GM06990 (cell line): ENCODE measurements at regions not wholly inside any gene's neighbourhood (a gene's known extent, or its start where the extent isn't known, plus 50 kb on each side); places are given as distances from the start of the nearest gene placed in this dataset.

Source experiments
- DNase-seq: peaks from one replicate; pipeline ENCODE4 v3.0.0-alpha.2; 2011; ENCODE audit not compliant: insufficient read length; ENCODE audit errors: extremely low read depth
- H3K27me3 ChIP-seq: replicated peaks from 2 replicates; pipeline ENCODE4 v1.6.0; 2011; ENCODE audit warnings: low read length; ENCODE audit not compliant: control insufficient read depth, insufficient read depth
- H3K36me3 ChIP-seq: 2 replicates; pipeline ENCODE4 v1.5.1; 2011; ENCODE audit warnings: low read length; ENCODE audit not compliant: control insufficient read depth, insufficient read depth
- H3K4me3 ChIP-seq: replicated peaks from 2 replicates; pipeline ENCODE4 v1.5.1; 2011; ENCODE audit warnings: low read depth, mild to moderate bottlenecking, control low read depth, low read length
- CTCF ChIP-seq: IDR thresholded peaks from 2 replicates; pipeline ENCODE4 v1.5.1; 2011; ENCODE audit warnings: low read length, control low read depth, mild to moderate bottlenecking, inconsistent platforms; ENCODE audit not compliant: insufficient read depth, poor library complexity, severe bottlenecking

GRCh38 chr9:108386859-108387384, 468.9 kb downstream of the ACTL7B start:
- H3K4me3 ChIP-seq: no peak overlapping the region
- H3K27me3 ChIP-seq: no peaks in the 10 kb centered on the region
- no peak for TF ChIP-seq CTCF
- no peak for DNase-seq
- no peaks in the 10 kb centered on the region for H3K36me3 ChIP-seq

GRCh38 chr9:108386032-108386431, 469.8 kb downstream of the ACTL7B start:
- Histone ChIP-seq H3K27me3 (no peaks in the 10 kb centered on the region), H3K36me3 (no peaks in the 10 kb centered on the region), H3K4me3 (no peak overlapping the region)
- no peak for TF ChIP-seq CTCF
- no peak for DNase-seq

GRCh38 chr9:108383796-108384195, 472.0 kb downstream of the ACTL7B start:
- TF ChIP-seq CTCF: no peak
- no peak overlapping the region for H3K4me3 ChIP-seq
- no peak for DNase-seq
- H3K27me3 ChIP-seq: no peaks in the 10 kb centered on the region
- H3K36me3 ChIP-seq: no peaks in the 10 kb centered on the region

- no peak for DNase-seq
- H3K27me3 ChIP-seq: no peaks in the 10 kb centered on the region
Measured at GRCh38 chr9:108382310-108382709, 473.5 kb downstream of the ACTL7B start.

GRCh38 chr9:108377881-108378280, 477.9 kb downstream of the ACTL7B start:
- TF ChIP-seq CTCF: no peak
- no peak for DNase-seq
- H3K27me3 ChIP-seq: no peaks in the 10 kb centered on the region
- H3K36me3 ChIP-seq: no peaks in the 10 kb centered on the region
- no peak overlapping the region for H3K4me3 ChIP-seq

More at GRCh38 chr9:108382310-108382709, 473.5 kb downstream of the ACTL7B start:
- H3K36me3 ChIP-seq: no peaks in the 10 kb centered on the region
- H3K4me3 ChIP-seq: no peak overlapping the region
- no peak for TF ChIP-seq CTCF

- Histone ChIP-seq H3K4me3 (no peak overlapping the region), H3K36me3 (no peaks in the 10 kb centered on the region), H3K27me3 (no peaks in the 10 kb centered on the region)
- DNase-seq: no peak
- TF ChIP-seq CTCF: no peak
Measured at GRCh38 chr9:108377382-108377781, 478.4 kb downstream of the ACTL7B start.
